ENCODE measurements at regions not wholly inside any gene's neighbourhood (a gene's known extent, or its start where the extent isn't known, plus 50 kb on each side); places are given as distances from the start of the nearest gene placed in this dataset.

DNA sequence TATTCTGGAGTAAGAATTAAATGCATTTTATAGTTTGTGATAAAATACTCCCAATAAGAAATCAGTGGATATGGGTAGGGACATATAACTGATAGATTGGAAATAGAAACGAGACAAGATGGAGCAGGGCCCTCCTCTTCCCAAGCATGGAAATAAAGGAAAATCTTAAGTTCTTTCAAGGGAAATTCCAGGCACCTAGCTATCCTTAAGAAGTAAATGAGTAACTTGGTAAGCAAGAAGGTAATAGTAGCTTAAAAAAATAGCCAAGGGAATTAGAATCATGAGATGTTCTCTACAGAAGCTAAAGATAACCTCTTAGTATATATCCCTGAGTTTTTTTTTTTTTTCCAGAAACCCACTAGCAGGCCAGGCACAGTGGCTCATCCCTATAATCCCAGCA lies 105.5 kb upstream of the FAM3C start:
- TF ChIP-seq, protein P1, sequence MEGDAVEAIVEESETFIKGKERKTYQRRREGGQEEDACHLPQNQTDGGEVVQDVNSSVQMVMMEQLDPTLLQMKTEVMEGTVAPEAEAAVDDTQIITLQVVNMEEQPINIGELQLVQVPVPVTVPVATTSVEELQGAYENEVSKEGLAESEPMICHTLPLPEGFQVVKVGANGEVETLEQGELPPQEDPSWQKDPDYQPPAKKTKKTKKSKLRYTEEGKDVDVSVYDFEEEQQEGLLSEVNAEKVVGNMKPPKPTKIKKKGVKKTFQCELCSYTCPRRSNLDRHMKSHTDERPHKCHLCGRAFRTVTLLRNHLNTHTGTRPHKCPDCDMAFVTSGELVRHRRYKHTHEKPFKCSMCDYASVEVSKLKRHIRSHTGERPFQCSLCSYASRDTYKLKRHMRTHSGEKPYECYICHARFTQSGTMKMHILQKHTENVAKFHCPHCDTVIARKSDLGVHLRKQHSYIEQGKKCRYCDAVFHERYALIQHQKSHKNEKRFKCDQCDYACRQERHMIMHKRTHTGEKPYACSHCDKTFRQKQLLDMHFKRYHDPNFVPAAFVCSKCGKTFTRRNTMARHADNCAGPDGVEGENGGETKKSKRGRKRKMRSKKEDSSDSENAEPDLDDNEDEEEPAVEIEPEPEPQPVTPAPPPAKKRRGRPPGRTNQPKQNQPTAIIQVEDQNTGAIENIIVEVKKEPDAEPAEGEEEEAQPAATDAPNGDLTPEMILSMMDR (IDR thresholded peaks at IDR 0.05): no peak
- TF ChIP-seq POLR2AphosphoS5 (IDR thresholded peaks at IDR 0.05; ENCODE audit: insufficient read depth in 1 of 2, low read depth in 1 of 2) (no peak), POLR2A (IDR thresholded peaks at IDR 0.05) (no peak)
